Activated CD4-positive, alpha-beta T cell treated with anti-CD3 and anti-CD28 coated beads, Interleukin-2, amount 50 U/mL, for 48 hours (primary cell): ENCODE measurements at regions not wholly inside any gene's neighbourhood (a gene's known extent, or its start where the extent isn't known, plus 50 kb on each side); places are given as distances from the start of the nearest gene placed in this dataset.
"Not testable (repeated sequence)": the region's sequence is repeated elsewhere in the genome, so short reads cannot be mapped to it uniquely, and the experiment has no call there.

ENCODE experiments used
- DNase-seq, 2 experiments: peaks; one replicate each; pipeline ENCODE4 v3.0.0-alpha.2; 2020

GRCh38 chr12:113561068-113561780, 89.6 kb upstream of the LHX5 start:
- DNase-seq: no peak

DNA sequence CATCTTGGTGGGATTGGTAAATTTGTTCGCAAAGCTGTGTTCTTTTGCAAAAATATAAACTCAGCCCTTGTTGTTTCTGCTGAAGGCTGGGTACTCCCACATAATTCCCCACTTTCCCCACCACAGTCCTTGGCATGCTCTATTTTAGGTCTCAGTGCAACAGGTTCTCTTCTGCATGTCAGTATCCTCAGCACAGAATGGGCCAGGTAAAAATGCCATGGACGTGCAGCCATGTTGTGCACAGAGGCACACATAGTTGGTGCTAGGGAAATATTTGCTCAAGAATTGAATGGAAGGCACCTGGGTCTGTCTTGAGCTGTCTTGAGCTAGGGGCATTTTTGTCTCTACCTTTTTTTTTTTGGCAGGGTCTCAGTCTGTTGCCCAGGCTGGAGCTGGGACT, 87.8 kb upstream of the LHX5 start:
- no peak for DNase-seq

DNA sequence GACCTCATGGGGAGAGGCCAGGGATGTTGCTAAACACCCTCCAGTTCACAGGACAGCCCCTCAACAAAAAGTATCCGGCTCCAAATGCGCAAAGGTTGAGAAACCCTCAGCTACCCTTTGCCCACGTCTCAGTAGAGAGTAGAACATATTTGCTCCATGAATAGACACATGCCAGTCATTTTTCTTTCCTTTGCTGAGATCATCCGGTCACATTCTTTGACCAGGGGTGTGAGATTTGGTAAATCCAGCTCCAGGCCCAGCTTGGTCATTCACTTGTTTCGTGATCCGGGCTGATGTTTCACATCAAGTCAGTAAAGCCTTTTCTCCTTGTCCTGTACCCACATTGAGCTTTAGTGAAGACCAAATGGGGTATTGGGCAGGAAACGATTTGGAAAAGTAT, 83.6 kb upstream of the LHX5 start:
- DNase-seq: no peak

DNA sequence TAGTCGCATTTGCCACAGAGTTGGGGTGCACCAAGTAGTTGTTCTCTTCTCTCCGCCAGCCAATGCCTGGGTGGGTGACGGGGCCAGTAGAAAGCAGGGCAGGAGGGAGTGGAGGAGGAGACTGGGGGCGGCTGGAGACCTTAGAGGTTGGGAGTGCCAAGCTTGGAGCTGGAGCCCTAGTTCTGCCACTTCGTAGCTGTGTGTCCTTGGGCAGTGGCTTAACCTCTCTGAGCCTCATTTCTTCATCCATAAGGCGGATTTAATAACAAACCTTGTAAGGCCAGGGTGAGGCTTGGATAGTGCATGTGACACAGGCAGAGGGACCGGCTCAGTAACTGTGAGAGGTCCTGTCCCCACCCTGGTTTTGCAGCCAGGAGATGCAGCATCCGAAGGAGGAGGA, 81.1 kb upstream of the LHX5 start:
- no peak for DNase-seq

DNA sequence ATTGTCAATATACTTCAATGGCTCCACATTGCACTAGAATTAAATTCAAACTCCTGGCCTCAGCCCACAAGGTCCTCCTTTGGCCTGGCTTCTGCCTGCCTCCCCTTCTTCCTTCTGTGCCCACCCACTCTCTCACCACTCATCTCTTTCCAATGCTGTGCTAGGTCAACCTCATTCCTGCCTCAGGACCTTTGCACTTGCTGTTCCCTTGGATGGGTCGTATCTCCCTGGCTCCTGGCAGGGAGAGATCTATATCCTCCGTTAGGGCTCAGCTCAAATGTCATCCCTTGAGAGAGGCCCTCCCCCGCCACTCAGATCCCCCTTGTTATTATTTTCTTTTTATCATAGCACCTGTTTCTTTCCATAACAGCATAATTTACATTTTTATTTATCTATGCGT, 79.9 kb upstream of the LHX5 start:
- no peak for DNase-seq

DNA sequence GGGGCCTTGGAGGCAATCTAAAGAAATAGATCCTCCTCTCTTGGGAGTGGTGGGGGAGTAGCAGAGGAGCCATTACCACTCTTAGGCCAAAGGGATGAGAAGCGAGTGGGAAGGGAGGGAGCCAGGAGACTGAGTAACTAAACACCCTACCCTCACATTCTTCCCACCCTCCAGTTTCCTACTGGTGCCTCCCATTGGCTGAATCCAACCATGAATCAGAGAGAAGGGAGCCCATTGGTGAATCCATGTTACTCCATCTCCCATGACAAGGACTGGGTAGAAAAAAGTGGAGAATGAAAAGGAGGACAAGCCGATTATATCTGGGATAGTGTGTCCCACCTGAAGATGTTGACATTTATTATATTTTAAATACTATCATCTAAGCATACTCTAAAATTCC, 76.8 kb upstream of the LHX5 start:
- no peak for DNase-seq

GRCh38 chr12:113546916-113547863, 75.5 kb upstream of the LHX5 start:
- DNase-seq: no peak

GRCh38 chr12:113537751-113538087, 66.0 kb upstream of the LHX5 start:
- no peak for DNase-seq

GRCh38 chr12:113537046-113537750, 65.5 kb upstream of the LHX5 start:
- no peak for DNase-seq

GRCh38 chr12:113535100-113535499, 63.4 kb upstream of the LHX5 start:
- DNase-seq: no peak

- no peak for DNase-seq
Observed at GRCh38 chr12:113534555-113534954, 62.9 kb upstream of the LHX5 start.

- DNase-seq: no peak
Observed at GRCh38 chr12:113533842-113534375, 62.2 kb upstream of the LHX5 start.

- no peak for DNase-seq
Observed at GRCh38 chr12:113532292-113532691, 60.6 kb upstream of the LHX5 start.

- not testable (repeated sequence) for DNase-seq
Observed at GRCh38 chr12:113531073-113531472, 59.4 kb upstream of the LHX5 start.

DNA sequence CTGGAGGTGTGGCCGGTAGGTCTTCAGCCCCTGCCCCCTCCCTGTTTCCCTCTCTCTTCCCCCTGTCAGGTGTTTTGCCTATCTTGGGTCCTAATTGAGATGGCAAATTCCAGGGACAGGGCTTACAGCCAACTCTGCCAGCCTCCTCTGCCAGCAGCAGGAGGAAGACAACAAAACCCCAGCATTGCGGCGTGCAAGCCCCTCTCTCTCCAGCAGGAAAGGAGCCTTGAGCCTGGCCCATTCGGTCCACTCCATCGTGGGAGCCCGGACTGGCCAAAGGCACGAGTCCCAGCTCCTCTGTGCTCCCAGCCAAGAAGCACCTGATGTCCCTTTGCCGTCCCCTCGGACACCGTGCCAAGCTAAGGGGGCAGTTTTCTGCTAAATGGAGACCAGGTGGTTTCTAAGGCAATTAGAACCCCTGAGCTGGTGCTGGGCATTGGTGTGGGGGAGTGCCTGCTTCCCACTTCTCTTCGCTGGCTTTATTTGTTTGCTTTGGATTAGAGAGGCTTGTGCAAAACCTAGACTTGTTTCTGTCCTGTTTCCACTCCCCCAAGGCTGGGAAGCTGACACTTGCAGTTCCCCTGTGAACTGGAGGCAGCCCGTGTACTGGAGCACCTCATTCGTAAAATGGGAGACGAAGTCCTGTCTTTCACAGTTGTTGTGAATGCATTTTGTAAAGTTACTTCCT, 57.1 kb upstream of the LHX5 start:
- DNase-seq: no peak

DNA sequence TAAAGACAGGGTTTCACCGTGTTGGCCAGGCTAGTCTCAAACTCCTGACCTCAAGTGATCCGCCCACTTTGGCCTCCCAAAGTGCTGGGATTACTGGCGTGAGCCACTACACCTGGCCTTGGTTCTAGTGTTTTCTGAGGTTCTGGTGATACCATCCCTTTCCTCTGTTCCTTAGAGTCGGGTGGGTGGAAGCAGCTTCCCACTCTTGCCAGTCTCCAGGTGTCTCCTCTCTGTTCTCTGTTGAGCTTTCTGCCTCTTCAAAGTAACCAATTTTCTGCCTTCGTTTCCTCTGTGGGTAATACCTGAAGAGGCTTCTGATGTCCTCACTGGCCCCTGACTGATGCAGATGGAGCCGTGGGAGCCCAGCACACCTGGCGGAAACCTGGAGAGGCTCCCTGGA, 53.4 kb upstream of the LHX5 start:
- DNase-seq: no peak

DNA sequence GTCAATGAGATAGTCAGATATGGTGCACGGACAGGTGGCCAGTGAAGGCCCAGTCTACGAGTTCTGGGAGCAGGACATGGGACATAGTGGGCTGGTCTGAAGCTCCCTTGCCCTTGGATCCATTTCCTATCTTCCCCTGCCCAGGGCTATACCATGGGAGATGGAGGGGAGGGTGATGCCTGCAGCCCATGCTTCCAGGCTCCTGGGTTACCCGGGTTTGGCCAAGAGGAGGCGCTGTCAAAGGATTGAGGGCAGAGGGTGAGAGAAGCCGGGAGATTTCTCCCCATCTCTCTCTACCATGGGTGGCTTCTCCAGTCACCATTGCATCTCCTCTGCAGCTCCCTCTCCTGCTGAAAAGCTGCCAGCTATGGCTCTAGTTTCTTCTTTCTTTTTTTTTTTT, 52.8 kb upstream of the LHX5 start:
- no peak for DNase-seq

DNA sequence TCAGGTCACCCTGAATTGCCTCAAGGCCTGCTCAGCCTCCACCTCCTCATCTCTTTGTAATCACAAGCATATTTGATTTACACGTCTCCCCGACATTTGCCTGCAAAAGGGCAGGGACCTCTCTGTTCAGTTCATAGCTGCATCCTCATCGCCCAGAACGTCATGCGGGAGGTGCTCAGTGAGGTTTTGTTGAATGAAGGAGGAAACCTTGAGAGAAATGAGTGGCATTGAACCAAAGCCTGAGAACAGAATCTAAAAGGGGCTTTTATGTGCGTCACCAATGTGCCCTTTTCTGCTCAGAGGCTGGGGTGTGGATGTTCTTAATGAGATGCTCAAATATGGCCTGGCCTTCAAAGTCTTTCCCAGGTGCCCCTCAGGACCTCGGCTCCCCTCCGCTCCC, 50.0 kb upstream of the LHX5 start:
- DNase-seq: no peak
